ENCODE measurements at regions not wholly inside any gene's neighbourhood (a gene's known extent, or its start where the extent isn't known, plus 50 kb on each side); places are given as distances from the start of the nearest gene placed in this dataset.
"Not testable (repeated sequence)": the region's sequence is repeated elsewhere in the genome, so short reads cannot be mapped to it uniquely, and the experiment has no call there.

GRCh38 chr7:136391371-136391770, 414.2 kb upstream of the MTPN start:
- Mint-ChIP-seq H3K9me3 (peaks cover 3 to 10% of the 10 kb centered on the region in 2 donors), H3K4me1 (no peaks in the 10 kb centered on the region), H3K27me3 (ENCODE audit: low read depth in 2 of 2) (no peaks in the 10 kb centered on the region), H3K4me3 (no peak overlapping the region), H3K27ac (no peak overlapping the region), H3K36me3 (no peaks in the 10 kb centered on the region)
- WGBS (ENCODE audit: insufficient coverage): 81% methylated on average over 6 of the region's 6 CpGs
- no peak for TF ChIP-seq CTCF (IDR thresholded peaks at IDR 0.05)
- Histone ChIP-seq H3K4me1 (ENCODE audit: control insufficient read depth, insufficient read depth, low read length) (no peaks in the 10 kb centered on the region), H3K36me3 (ENCODE audit: control insufficient read depth, insufficient read depth, low read length) (no peaks in the 10 kb centered on the region), H3K9me3 (ENCODE audit: control insufficient read depth, insufficient read depth, low read length) (no peaks in the 10 kb centered on the region), H3K27me3 (ENCODE audit: control insufficient read depth, insufficient read depth, low read length) (no peaks in the 10 kb centered on the region), H3K4me3 (ENCODE audit: low read length) (no peak overlapping the region), H3K27ac (ENCODE audit: low read length) (no peak overlapping the region)
- no peak for DNase-seq
- no peak for ATAC-seq
- intact Hi-C loops (cut with micrococcal nuclease): no loop called here

GRCh38 chr7:136389933-136390332, 412.8 kb upstream of the MTPN start:
- Mint-ChIP-seq H3K4me1 (no peaks in the 10 kb centered on the region), H3K36me3 (no peaks in the 10 kb centered on the region), H3K27me3 (ENCODE audit: low read depth in 2 of 2) (no peaks in the 10 kb centered on the region), H3K27ac (no peak overlapping the region), H3K9me3 (peaks cover 0 to 7% of the 10 kb centered on the region in 2 donors), H3K4me3 (no peak overlapping the region)
- intact Hi-C loops (cut with micrococcal nuclease): no loop called here
- no CpG with 5 or more reads among the region's 3 CpGs for WGBS (ENCODE audit: insufficient coverage)
- no peak for TF ChIP-seq CTCF (IDR thresholded peaks at IDR 0.05)
- Histone ChIP-seq H3K9me3 (ENCODE audit: control insufficient read depth, insufficient read depth, low read length) (no peaks in the 10 kb centered on the region), H3K27ac (ENCODE audit: low read length) (no peak overlapping the region), H3K27me3 (ENCODE audit: control insufficient read depth, insufficient read depth, low read length) (no peaks in the 10 kb centered on the region), H3K36me3 (ENCODE audit: control insufficient read depth, insufficient read depth, low read length) (no peaks in the 10 kb centered on the region), H3K4me3 (ENCODE audit: low read length) (no peak overlapping the region), H3K4me1 (ENCODE audit: control insufficient read depth, insufficient read depth, low read length) (no peaks in the 10 kb centered on the region)
- no peak for ATAC-seq
- no peak for DNase-seq

- Mint-ChIP-seq H3K4me3 (no peak overlapping the region), H3K4me1 (no peaks in the 10 kb centered on the region), H3K9me3 (peaks cover 0 to 2% of the 10 kb centered on the region in 2 donors), H3K27me3 (ENCODE audit: low read depth in 2 of 2) (no peaks in the 10 kb centered on the region), H3K36me3 (no peaks in the 10 kb centered on the region), H3K27ac (no peak overlapping the region)
- DNase-seq (no peak), ATAC-seq (no peak)
- Histone ChIP-seq H3K36me3 (ENCODE audit: control insufficient read depth, insufficient read depth, low read length) (no peaks in the 10 kb centered on the region), H3K27ac (ENCODE audit: low read length) (no peak overlapping the region), H3K9me3 (ENCODE audit: control insufficient read depth, insufficient read depth, low read length) (no peaks in the 10 kb centered on the region), H3K4me3 (ENCODE audit: low read length) (no peak overlapping the region), H3K4me1 (ENCODE audit: control insufficient read depth, insufficient read depth, low read length) (no peaks in the 10 kb centered on the region), H3K27me3 (ENCODE audit: control insufficient read depth, insufficient read depth, low read length) (no peaks in the 10 kb centered on the region)
- no peak for TF ChIP-seq CTCF (IDR thresholded peaks at IDR 0.05)
- intact Hi-C loops (cut with micrococcal nuclease): no loop called here
- 63% methylated on average over 2 of the region's 2 CpGs for WGBS (ENCODE audit: insufficient coverage)
These were observed 409.7 kb upstream of the MTPN start for GRCh38 chr7:136386876-136387275.

GRCh38 chr7:136371409-136371808, 394.2 kb upstream of the MTPN start:
- H3K4me3 Mint-ChIP-seq; H3K4me1 ChIP-seq (ENCODE audit: control insufficient read depth, insufficient read depth, low read length); H3K4me3 ChIP-seq (ENCODE audit: low read length); H3K27me3 ChIP-seq (ENCODE audit: control insufficient read depth, insufficient read depth, low read length); ATAC-seq; intact Hi-C loops (cut with micrococcal nuclease); H3K36me3 Mint-ChIP-seq; H3K27me3 Mint-ChIP-seq (ENCODE audit: low read depth in 2 of 2); H3K4me1 Mint-ChIP-seq; H3K27ac ChIP-seq (ENCODE audit: low read length); DNase-seq; H3K36me3 ChIP-seq (ENCODE audit: control insufficient read depth, insufficient read depth, low read length); H3K9me3 ChIP-seq (ENCODE audit: control insufficient read depth, insufficient read depth, low read length); H3K27ac Mint-ChIP-seq: not testable (repeated sequence)
- H3K9me3 Mint-ChIP-seq: peaks cover 11% of the 10 kb centered on the region in 2 donors

Measured in natural killer cell (primary cell).